Left forelimb (tissue), 1 donor: ENCODE measurements at regions not wholly inside any gene's neighbourhood (a gene's known extent, or its start where the extent isn't known, plus 50 kb on each side); places are given as distances from the start of the nearest gene placed in this dataset.
"Not testable (repeated sequence)": the region's sequence is repeated elsewhere in the genome, so short reads cannot be mapped to it uniquely, and the experiment has no call there.

ENCODE experiments used
- DNase-seq: peaks from one replicate; pipeline ENCODE4 v3.0.0-alpha.2; 2018; ENCODE audit warnings: low spot score

- no peak for DNase-seq
Observed at GRCh38 chr14:87430810-87431209, 562.2 kb downstream of the GALC start.

- DNase-seq, result no peak
Observed at GRCh38 chr14:87430214-87430613, 562.8 kb downstream of the GALC start.

GRCh38 chr14:87419925-87420324, 573.1 kb downstream of the GALC start:
- no peak for DNase-seq

GRCh38 chr14:87411370-87411769, 581.6 kb downstream of the GALC start:
- DNase-seq, result no peak

- no peak for DNase-seq
Observed at GRCh38 chr14:87409393-87409792, 583.6 kb downstream of the GALC start.

GRCh38 chr14:87407344-87407743, 585.6 kb downstream of the GALC start:
- no peak for DNase-seq

GRCh38 chr14:87405563-87405962, 587.4 kb downstream of the GALC start:
- no peak for DNase-seq

GRCh38 chr14:87397499-87397898, 595.5 kb downstream of the GALC start:
- no peak for DNase-seq

GRCh38 chr14:87391066-87391465, 601.9 kb downstream of the GALC start:
- no peak for DNase-seq

- no peak for DNase-seq
Observed at GRCh38 chr14:87388946-87389345, 604.0 kb downstream of the GALC start.

GRCh38 chr14:87387806-87388205, 605.2 kb downstream of the GALC start:
- DNase-seq, result no peak

- DNase-seq, result no peak
Observed at GRCh38 chr14:87386524-87386923, 606.5 kb downstream of the GALC start.

GRCh38 chr14:87380054-87380453, 612.9 kb downstream of the GALC start:
- no peak for DNase-seq

GRCh38 chr14:87368751-87369150, 624.2 kb downstream of the GALC start:
- DNase-seq, result no peak

GRCh38 chr14:87360246-87360645, 632.7 kb downstream of the GALC start:
- DNase-seq, result not testable (repeated sequence)

GRCh38 chr14:87351007-87351406, 642.0 kb downstream of the GALC start:
- DNase-seq, result no peak

- no peak for DNase-seq
Observed at GRCh38 chr14:87349921-87350320, 643.1 kb downstream of the GALC start.

- DNase-seq, result no peak
Observed at GRCh38 chr14:87343652-87344051, 649.3 kb downstream of the GALC start.

- DNase-seq, result no peak
Observed at GRCh38 chr14:87334997-87335685, 657.8 kb downstream of the GALC start.

- DNase-seq, result no peak
Observed at GRCh38 chr14:87331991-87332390, 661.0 kb downstream of the GALC start.

- no peak for DNase-seq
Observed at GRCh38 chr14:87325741-87326140, 667.2 kb downstream of the GALC start.

- DNase-seq, result no peak
Observed at GRCh38 chr14:87323191-87323590, 669.8 kb downstream of the GALC start.

- no peak for DNase-seq
Observed at GRCh38 chr14:87321548-87321947, 671.4 kb downstream of the GALC start.

- DNase-seq, result no peak
Observed at GRCh38 chr14:87312894-87313205, 680.1 kb downstream of the GALC start.
